GM23338 (cell line): ENCODE measurements at regions not wholly inside any gene's neighbourhood (a gene's known extent, or its start where the extent isn't known, plus 50 kb on each side); places are given as distances from the start of the nearest gene placed in this dataset.

Source experiments
- ATAC-seq: fragments of 200-7000 bp; cut with Tn5 transposase; 3 replicates; pipeline ENCODE4 v1.9.1; 2020
- DNase-seq: peaks from one replicate; pipeline ENCODE4 v3.0.0-alpha.2; 2015; ENCODE audit warnings: low spot score
- H2AFZ ChIP-seq: fragments of 200-600 bp; sonication (generic); 2 replicates; pipeline ENCODE4 v1.8.0; 2016; ENCODE audit warnings: antibody characterized with exemption, mild to moderate bottlenecking, moderate library complexity
- H3F3A ChIP-seq: fragments of 200-600 bp; sonication (generic); replicated peaks from 2 replicates; pipeline ENCODE4 v1.8.0; 2017; ENCODE audit warnings: antibody characterized with exemption, mixed run types, low read depth
- H3K27ac ChIP-seq: fragments of 200-600 bp; sonication (generic); 2 replicates; pipeline ENCODE4 v1.6.1; 2016; ENCODE audit warnings: low read depth
- H3K27me3 ChIP-seq: fragments of 200-600 bp; sonication (generic); 2 replicates; pipeline ENCODE4 v1.8.0; 2016; ENCODE audit warnings: mild to moderate bottlenecking, mixed run types, moderate library complexity; ENCODE audit not compliant: insufficient read depth
- H3K36me3 ChIP-seq: fragments of 200-600 bp; sonication (generic); 2 replicates; pipeline ENCODE4 v1.8.0; 2016; ENCODE audit warnings: mild to moderate bottlenecking; ENCODE audit not compliant: insufficient read depth
- H3K4me1 ChIP-seq: fragments of 200-600 bp; sonication (generic); 2 replicates; pipeline ENCODE4 v1.8.0; 2016; ENCODE audit warnings: mild to moderate bottlenecking, moderate library complexity; ENCODE audit not compliant: insufficient read depth
- H3K4me2 ChIP-seq: fragments of 200-600 bp; sonication (generic); 2 replicates; pipeline ENCODE4 v1.7.1; 2017; ENCODE audit warnings: mixed run types
- H3K4me3 ChIP-seq: fragments of 200-600 bp; sonication (generic); 2 replicates; pipeline ENCODE4 v1.6.1; 2016; ENCODE audit warnings: mixed run types
- H3K79me2 ChIP-seq: fragments of 200-600 bp; sonication (generic); replicated peaks from 2 replicates; pipeline ENCODE4 v1.8.0; 2017; ENCODE audit warnings: mild to moderate bottlenecking; ENCODE audit not compliant: insufficient read depth
- H3K9me2 ChIP-seq: fragments of 200-600 bp; sonication (generic); 2 replicates; pipeline ENCODE4 v1.8.0; 2017; ENCODE audit not compliant: insufficient read depth
- H4K20me1 ChIP-seq: fragments of 200-600 bp; sonication (generic); replicated peaks from 2 replicates; pipeline ENCODE4 v1.8.0; 2017; ENCODE audit warnings: mild to moderate bottlenecking; ENCODE audit not compliant: insufficient read depth
- H3K27ac Mint-ChIP-seq: 2 replicates; pipeline ENCODE4 v1.8.0; 2020; ENCODE audit warnings: inconsistent platforms, mild to moderate bottlenecking, moderate library complexity, mixed read lengths
- H3K27me3 Mint-ChIP-seq: 3 replicates; pipeline ENCODE4 v1.8.0; 2022; ENCODE audit warnings: low read depth, mild to moderate bottlenecking, moderate library complexity, mixed read lengths, inconsistent platforms; ENCODE audit not compliant: insufficient read depth, poor library complexity
- H3K36me3 Mint-ChIP-seq: 3 replicates; pipeline ENCODE4 v1.8.0; 2021; ENCODE audit warnings: low read depth, mild to moderate bottlenecking, inconsistent platforms, moderate library complexity, mixed read lengths
- H3K4me1 Mint-ChIP-seq: 3 replicates; pipeline ENCODE4 v1.8.0; 2020; ENCODE audit warnings: mild to moderate bottlenecking, inconsistent platforms, mixed read lengths
- H3K4me3 Mint-ChIP-seq: 3 replicates; pipeline ENCODE4 v1.8.0; 2021; ENCODE audit warnings: moderate library complexity, mild to moderate bottlenecking, inconsistent platforms, mixed read lengths
- H3K9me3 Mint-ChIP-seq: 3 replicates; pipeline ENCODE4 v1.8.0; 2020; ENCODE audit warnings: moderate library complexity, mild to moderate bottlenecking, inconsistent platforms, mixed read lengths
- CREB1 ChIP-seq: fragments of 250-450 bp; sonication (Bioruptor Pico); IDR thresholded peaks from 2 replicates; pipeline ENCODE4 v1.5.0; 2020; ENCODE audit warnings: low read depth, mild to moderate bottlenecking, moderate library complexity
- EZH2 ChIP-seq: fragments of 200-600 bp; sonication (generic); IDR thresholded peaks from one replicate; pipeline ENCODE4 v1.8.0; 2017; ENCODE audit warnings: antibody characterized with exemption, mild to moderate bottlenecking, low read depth; ENCODE audit not compliant: unreplicated experiment
- EZH2phosphoT487 ChIP-seq: fragments of 200-600 bp; sonication (generic); IDR thresholded peaks from one replicate; pipeline ENCODE4 v1.8.1; 2018; ENCODE audit warnings: antibody characterized with exemption; ENCODE audit not compliant: unreplicated experiment
- JUNB ChIP-seq: IDR thresholded peaks from one replicate; pipeline ENCODE4 v1.6.1; 2016; ENCODE audit warnings: antibody characterized with exemption; ENCODE audit not compliant: unreplicated experiment
- NANOG ChIP-seq: IDR thresholded peaks from 2 replicates; pipeline ENCODE4 v1.6.1; 2016; ENCODE audit warnings: antibody characterized with exemption, borderline replicate concordance
- POLR2AphosphoS5 ChIP-seq: IDR thresholded peaks from 2 replicates; pipeline ENCODE4 v1.6.1; 2016; ENCODE audit warnings: antibody characterized with exemption, low read depth
- STAT1 ChIP-seq: IDR thresholded peaks from one replicate; pipeline ENCODE4 v1.6.1; 2016; ENCODE audit warnings: antibody characterized with exemption; ENCODE audit not compliant: unreplicated experiment
- ZNF114 ChIP-seq: fragments of 250-450 bp; sonication (Bioruptor Pico); IDR thresholded peaks from 2 replicates; pipeline ENCODE4 v1.5.0; 2020; ENCODE audit warnings: mild to moderate bottlenecking, moderate library complexity
- ZNF331 ChIP-seq: fragments of 250-450 bp; sonication (Bioruptor Pico); IDR thresholded peaks from 2 replicates; pipeline ENCODE4 v1.5.0; 2020; ENCODE audit warnings: low read depth, mild to moderate bottlenecking, moderate library complexity
- TF ChIP-seq, protein P1 (sequence below): fragments of 250-450 bp; sonication (Bioruptor Pico); IDR thresholded peaks from 2 replicates; pipeline ENCODE4 v1.5.0; 2020; ENCODE audit warnings: mild to moderate bottlenecking, moderate library complexity
- TF ChIP-seq, protein P2 (sequence below): IDR thresholded peaks from one replicate; pipeline ENCODE4 v1.6.1; 2018; ENCODE audit warnings: antibody characterized with exemption; ENCODE audit not compliant: unreplicated experiment
- TF ChIP-seq, protein P3 (sequence below): IDR thresholded peaks from 2 replicates; pipeline ENCODE4 v1.6.1; 2016; ENCODE audit warnings: antibody characterized with exemption
- TF ChIP-seq, protein P4 (sequence below), 2 experiments: fragments of 200-600 bp in 1 of 2; sonication (generic) in 1 of 2; conservative IDR thresholded peaks; 2 replicates each; pipeline versions ENCODE4 v1.5.1 to v1.6.1; 2016 to 2017; ENCODE audit warnings: antibody characterized with exemption in 2 of 2, low read depth in 2 of 2, mild to moderate bottlenecking in 2 of 2, moderate library complexity in 1 of 2

DNA sequence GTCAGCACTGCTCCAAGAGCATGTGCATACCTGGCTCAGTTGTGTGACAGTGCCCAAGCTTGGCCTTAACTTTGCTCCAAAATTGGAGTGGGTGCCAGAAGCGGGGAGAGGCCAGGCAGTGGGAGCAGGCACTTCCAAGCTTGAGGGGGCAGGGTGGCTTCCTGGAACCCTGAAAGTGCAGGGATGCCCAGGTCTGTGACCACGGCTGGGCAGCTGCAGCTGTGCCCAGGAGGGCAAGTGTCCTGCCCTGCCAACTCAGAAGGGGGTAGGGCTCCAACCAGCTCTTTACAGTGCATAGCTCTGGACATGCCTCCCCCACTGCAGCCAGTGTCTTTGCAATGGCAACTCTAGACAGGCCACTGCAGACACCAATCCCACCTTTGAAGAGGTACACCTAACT, 478.6 kb downstream of the OTOL1 start:
- Mint-ChIP-seq H3K27ac (no peak overlapping the region), H3K36me3 (peaks cover 6% of the 10 kb centered on the region; the same call in 2 of the 3 replicates), H3K4me1 (no peaks in the 10 kb centered on the region), H3K4me3 (no peak overlapping the region), H3K27me3 (no peaks in the 10 kb centered on the region), H3K9me3 (peaks cover 10% of the 10 kb centered on the region)
- TF ChIP-seq NANOG (no peak), STAT1 (no peak), POLR2AphosphoS5 (no peak), ZNF331 (CRISPR knock-in tag) (no peak), EZH2 (no peak), EZH2phosphoT487 (no peak), JUNB (no peak), ZNF114 (CRISPR knock-in tag) (no peak), CREB1 (CRISPR knock-in tag) (no peak)
- TF ChIP-seq, protein P1, sequence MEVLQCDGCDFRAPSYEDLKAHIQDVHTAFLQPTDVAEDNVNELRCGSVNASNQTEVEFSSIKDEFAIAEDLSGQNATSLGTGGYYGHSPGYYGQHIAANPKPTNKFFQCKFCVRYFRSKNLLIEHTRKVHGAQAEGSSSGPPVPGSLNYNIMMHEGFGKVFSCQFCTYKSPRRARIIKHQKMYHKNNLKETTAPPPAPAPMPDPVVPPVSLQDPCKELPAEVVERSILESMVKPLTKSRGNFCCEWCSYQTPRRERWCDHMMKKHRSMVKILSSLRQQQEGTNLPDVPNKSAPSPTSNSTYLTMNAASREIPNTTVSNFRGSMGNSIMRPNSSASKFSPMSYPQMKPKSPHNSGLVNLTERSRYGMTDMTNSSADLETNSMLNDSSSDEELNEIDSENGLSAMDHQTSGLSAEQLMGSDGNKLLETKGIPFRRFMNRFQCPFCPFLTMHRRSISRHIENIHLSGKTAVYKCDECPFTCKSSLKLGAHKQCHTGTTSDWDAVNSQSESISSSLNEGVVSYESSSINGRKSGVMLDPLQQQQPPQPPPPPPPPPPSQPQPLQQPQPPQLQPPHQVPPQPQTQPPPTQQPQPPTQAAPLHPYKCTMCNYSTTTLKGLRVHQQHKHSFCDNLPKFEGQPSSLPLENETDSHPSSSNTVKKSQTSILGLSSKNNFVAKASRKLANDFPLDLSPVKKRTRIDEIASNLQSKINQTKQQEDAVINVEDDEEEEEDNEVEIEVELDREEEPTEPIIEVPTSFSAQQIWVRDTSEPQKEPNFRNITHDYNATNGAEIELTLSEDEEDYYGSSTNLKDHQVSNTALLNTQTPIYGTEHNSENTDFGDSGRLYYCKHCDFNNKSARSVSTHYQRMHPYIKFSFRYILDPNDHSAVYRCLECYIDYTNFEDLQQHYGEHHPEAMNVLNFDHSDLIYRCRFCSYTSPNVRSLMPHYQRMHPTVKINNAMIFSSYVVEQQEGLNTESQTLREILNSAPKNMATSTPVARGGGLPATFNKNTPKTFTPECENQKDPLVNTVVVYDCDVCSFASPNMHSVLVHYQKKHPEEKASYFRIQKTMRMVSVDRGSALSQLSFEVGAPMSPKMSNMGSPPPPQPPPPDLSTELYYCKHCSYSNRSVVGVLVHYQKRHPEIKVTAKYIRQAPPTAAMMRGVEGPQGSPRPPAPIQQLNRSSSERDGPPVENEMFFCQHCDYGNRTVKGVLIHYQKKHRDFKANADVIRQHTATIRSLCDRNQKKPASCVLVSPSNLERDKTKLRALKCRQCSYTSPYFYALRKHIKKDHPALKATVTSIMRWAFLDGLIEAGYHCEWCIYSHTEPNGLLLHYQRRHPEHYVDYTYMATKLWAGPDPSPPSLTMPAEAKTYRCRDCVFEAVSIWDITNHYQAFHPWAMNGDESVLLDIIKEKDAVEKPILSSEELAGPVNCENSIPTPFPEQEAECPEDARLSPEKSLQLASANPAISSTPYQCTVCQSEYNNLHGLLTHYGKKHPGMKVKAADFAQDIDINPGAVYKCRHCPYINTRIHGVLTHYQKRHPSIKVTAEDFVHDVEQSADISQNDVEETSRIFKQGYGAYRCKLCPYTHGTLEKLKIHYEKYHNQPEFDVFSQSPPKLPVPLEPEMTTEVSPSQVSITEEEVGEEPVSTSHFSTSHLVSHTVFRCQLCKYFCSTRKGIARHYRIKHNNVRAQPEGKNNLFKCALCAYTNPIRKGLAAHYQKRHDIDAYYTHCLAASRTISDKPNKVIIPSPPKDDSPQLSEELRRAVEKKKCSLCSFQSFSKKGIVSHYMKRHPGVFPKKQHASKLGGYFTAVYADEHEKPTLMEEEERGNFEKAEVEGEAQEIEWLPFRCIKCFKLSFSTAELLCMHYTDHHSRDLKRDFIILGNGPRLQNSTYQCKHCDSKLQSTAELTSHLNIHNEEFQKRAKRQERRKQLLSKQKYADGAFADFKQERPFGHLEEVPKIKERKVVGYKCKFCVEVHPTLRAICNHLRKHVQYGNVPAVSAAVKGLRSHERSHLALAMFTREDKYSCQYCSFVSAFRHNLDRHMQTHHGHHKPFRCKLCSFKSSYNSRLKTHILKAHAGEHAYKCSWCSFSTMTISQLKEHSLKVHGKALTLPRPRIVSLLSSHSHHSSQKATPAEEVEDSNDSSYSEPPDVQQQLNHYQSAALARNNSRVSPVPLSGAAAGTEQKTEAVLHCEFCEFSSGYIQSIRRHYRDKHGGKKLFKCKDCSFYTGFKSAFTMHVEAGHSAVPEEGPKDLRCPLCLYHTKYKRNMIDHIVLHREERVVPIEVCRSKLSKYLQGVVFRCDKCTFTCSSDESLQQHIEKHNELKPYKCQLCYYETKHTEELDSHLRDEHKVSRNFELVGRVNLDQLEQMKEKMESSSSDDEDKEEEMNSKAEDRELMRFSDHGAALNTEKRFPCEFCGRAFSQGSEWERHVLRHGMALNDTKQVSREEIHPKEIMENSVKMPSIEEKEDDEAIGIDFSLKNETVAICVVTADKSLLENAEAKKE = no peak
- TF ChIP-seq, protein P2, sequence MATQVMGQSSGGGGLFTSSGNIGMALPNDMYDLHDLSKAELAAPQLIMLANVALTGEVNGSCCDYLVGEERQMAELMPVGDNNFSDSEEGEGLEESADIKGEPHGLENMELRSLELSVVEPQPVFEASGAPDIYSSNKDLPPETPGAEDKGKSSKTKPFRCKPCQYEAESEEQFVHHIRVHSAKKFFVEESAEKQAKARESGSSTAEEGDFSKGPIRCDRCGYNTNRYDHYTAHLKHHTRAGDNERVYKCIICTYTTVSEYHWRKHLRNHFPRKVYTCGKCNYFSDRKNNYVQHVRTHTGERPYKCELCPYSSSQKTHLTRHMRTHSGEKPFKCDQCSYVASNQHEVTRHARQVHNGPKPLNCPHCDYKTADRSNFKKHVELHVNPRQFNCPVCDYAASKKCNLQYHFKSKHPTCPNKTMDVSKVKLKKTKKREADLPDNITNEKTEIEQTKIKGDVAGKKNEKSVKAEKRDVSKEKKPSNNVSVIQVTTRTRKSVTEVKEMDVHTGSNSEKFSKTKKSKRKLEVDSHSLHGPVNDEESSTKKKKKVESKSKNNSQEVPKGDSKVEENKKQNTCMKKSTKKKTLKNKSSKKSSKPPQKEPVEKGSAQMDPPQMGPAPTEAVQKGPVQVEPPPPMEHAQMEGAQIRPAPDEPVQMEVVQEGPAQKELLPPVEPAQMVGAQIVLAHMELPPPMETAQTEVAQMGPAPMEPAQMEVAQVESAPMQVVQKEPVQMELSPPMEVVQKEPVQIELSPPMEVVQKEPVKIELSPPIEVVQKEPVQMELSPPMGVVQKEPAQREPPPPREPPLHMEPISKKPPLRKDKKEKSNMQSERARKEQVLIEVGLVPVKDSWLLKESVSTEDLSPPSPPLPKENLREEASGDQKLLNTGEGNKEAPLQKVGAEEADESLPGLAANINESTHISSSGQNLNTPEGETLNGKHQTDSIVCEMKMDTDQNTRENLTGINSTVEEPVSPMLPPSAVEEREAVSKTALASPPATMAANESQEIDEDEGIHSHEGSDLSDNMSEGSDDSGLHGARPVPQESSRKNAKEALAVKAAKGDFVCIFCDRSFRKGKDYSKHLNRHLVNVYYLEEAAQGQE = no peak
- TF ChIP-seq, protein P3, sequence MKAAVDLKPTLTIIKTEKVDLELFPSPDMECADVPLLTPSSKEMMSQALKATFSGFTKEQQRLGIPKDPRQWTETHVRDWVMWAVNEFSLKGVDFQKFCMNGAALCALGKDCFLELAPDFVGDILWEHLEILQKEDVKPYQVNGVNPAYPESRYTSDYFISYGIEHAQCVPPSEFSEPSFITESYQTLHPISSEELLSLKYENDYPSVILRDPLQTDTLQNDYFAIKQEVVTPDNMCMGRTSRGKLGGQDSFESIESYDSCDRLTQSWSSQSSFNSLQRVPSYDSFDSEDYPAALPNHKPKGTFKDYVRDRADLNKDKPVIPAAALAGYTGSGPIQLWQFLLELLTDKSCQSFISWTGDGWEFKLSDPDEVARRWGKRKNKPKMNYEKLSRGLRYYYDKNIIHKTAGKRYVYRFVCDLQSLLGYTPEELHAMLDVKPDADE = no peak
- TF ChIP-seq, protein P4, sequence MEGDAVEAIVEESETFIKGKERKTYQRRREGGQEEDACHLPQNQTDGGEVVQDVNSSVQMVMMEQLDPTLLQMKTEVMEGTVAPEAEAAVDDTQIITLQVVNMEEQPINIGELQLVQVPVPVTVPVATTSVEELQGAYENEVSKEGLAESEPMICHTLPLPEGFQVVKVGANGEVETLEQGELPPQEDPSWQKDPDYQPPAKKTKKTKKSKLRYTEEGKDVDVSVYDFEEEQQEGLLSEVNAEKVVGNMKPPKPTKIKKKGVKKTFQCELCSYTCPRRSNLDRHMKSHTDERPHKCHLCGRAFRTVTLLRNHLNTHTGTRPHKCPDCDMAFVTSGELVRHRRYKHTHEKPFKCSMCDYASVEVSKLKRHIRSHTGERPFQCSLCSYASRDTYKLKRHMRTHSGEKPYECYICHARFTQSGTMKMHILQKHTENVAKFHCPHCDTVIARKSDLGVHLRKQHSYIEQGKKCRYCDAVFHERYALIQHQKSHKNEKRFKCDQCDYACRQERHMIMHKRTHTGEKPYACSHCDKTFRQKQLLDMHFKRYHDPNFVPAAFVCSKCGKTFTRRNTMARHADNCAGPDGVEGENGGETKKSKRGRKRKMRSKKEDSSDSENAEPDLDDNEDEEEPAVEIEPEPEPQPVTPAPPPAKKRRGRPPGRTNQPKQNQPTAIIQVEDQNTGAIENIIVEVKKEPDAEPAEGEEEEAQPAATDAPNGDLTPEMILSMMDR (conservative IDR thresholded peaks at IDR 0.05; ENCODE audit: low read depth in 2 of 2) = no peak
- Histone ChIP-seq H3K27me3 (no peaks in the 10 kb centered on the region), H3K4me3 (no peak overlapping the region), H4K20me1 (no peaks in the 10 kb centered on the region), H3K79me2 (no peaks in the 10 kb centered on the region), H2AFZ (no peak overlapping the region), H3K9me2 (peaks cover 4% of the 10 kb centered on the region), H3K36me3 (no peaks in the 10 kb centered on the region), H3F3A (no peaks in the 10 kb centered on the region), H3K4me2 (no peak overlapping the region), H3K4me1 (no peaks in the 10 kb centered on the region), H3K27ac (no peak overlapping the region)
- DNase-seq (no peak), ATAC-seq (no peak)
